PC-3 (cell line): ENCODE measurements at regions not wholly inside any gene's neighbourhood (a gene's known extent, or its start where the extent isn't known, plus 50 kb on each side); places are given as distances from the start of the nearest gene placed in this dataset.

Source experiments
- ATAC-seq: fragments of 200-7000 bp; cut with Tn5 transposase; 2 replicates; pipeline ENCODE4 v1.9.1; 2020; ENCODE audit warnings: mild to moderate bottlenecking, moderate library complexity
- BruUV-seq: library from RNA; stranded (reverse); fragments of 400-500 nt; replicated peaks from 2 replicates; lab custom pipeline; 2021; lab: Mats Ljungman, UMichigan
- CTCF ChIA-PET: fragments of 300-600 bp; sonication (Branson Sonifier 250); formaldehyde crosslinking; loops from one replicate; lab custom pipeline; 2022; ENCODE audit warnings: antibody characterized with exemption; lab: Charles Lee
- POLR2A ChIA-PET: fragments of 300-600 bp; sonication (Branson Sonifier 250); formaldehyde crosslinking; loops from one replicate; lab custom pipeline; 2022; ENCODE audit warnings: antibody characterized with exemption; ENCODE audit not compliant: unreplicated experiment; lab: Charles Lee
- DNase-seq: peaks from one replicate; pipeline ENCODE4 v3.0.0-alpha.2; 2015
- H2AFZ ChIP-seq: fragments of 300-600 bp; sonication (generic); 2 replicates; pipeline ENCODE4 v1.6.0; 2016; ENCODE audit warnings: antibody characterized with exemption, low read length
- H3F3A ChIP-seq: fragments of 300-600 bp; sonication (generic); one replicate; pipeline ENCODE4 v1.6.0; 2017; ENCODE audit warnings: antibody characterized with exemption, low read length, control low read depth, mild to moderate bottlenecking; ENCODE audit not compliant: unreplicated experiment
- H3K27ac ChIP-seq: fragments of 300-600 bp; sonication (generic); 2 replicates; pipeline ENCODE4 v1.5.1; 2016; ENCODE audit warnings: mild to moderate bottlenecking, low read length
- H3K27me3 ChIP-seq: fragments of 300-600 bp; sonication (generic); 2 replicates; pipeline ENCODE4 v1.6.1; 2016; ENCODE audit warnings: low read length, mixed read lengths
- H3K36me3 ChIP-seq: fragments of 300-600 bp; sonication (generic); 2 replicates; pipeline ENCODE4 v1.6.1; 2016; ENCODE audit warnings: low read depth, mixed run types, low read length, mixed read lengths
- H3K4me1 ChIP-seq: fragments of 300-600 bp; sonication (generic); 2 replicates; pipeline ENCODE4 v1.5.1; 2016; ENCODE audit warnings: low read length; ENCODE audit not compliant: insufficient read depth
- H3K4me2 ChIP-seq: fragments of 300-600 bp; sonication (generic); 2 replicates; pipeline ENCODE4 v1.6.0; 2016; ENCODE audit warnings: low read length
- H3K4me3 ChIP-seq: fragments of 300-600 bp; sonication (generic); 2 replicates; pipeline ENCODE4 v1.5.1; 2016; ENCODE audit warnings: mild to moderate bottlenecking, low read length, mixed read lengths
- H3K79me2 ChIP-seq: fragments of 300-600 bp; sonication (generic); 2 replicates; pipeline ENCODE4 v1.6.1; 2017; ENCODE audit warnings: low read length, mixed read lengths
- H3K9ac ChIP-seq: fragments of 300-600 bp; sonication (generic); 2 replicates; pipeline ENCODE4 v1.6.0; 2016; ENCODE audit warnings: mild to moderate bottlenecking, low read length
- H3K9me2 ChIP-seq: fragments of 300-600 bp; sonication (generic); replicated peaks from 2 replicates; pipeline ENCODE4 v1.6.1; 2016; ENCODE audit warnings: mixed run types, low read length, mixed read lengths
- H3K9me3 ChIP-seq: fragments of 300-600 bp; sonication (generic); 2 replicates; pipeline ENCODE4 v1.6.1; 2016; ENCODE audit warnings: low read length, mixed read lengths
- H4K20me1 ChIP-seq: fragments of 300-600 bp; sonication (generic); 2 replicates; pipeline ENCODE4 v1.6.1; 2016; ENCODE audit warnings: low read length, mixed read lengths
- CTCF ChIP-seq: fragments of 300-600 bp; sonication (generic); conservative IDR thresholded peaks from 2 replicates; pipeline ENCODE4 v1.5.1; 2017; ENCODE audit warnings: antibody characterized with exemption, low read depth, mild to moderate bottlenecking, low read length
- EZH2 ChIP-seq: fragments of 300-600 bp; sonication (generic); IDR thresholded peaks from one replicate; pipeline ENCODE4 v1.6.1; 2017; ENCODE audit warnings: antibody characterized with exemption, mild to moderate bottlenecking, low read length; ENCODE audit not compliant: unreplicated experiment
- EZH2phosphoT487 ChIP-seq: fragments of 300-600 bp; sonication (generic); IDR thresholded peaks from 2 replicates; pipeline ENCODE4 v1.6.1; 2018; ENCODE audit warnings: mild to moderate bottlenecking, antibody characterized with exemption, low read length, borderline replicate concordance
- intact Hi-C: fragments of 100-400 bp; cut with micrococcal nuclease; formaldehyde crosslinking; loops from 2 replicates; pipeline ENCODE4 v1.9.0; 2023

GRCh38 chr4:181951265-181951664 lies 291.9 kb upstream of the TENM3 start:
- no peak overlapping the region for H3K4me3 ChIP-seq
- POLR2A ChIA-PET, result no interaction called here
- H3K36me3 ChIP-seq, result no peaks in the 10 kb centered on the region
- no peak overlapping the region for H3K27ac ChIP-seq
- no peaks in the 10 kb centered on the region for H3K4me1 ChIP-seq
- CTCF ChIA-PET, result no interaction called here
- intact Hi-C loops, result no loop called here
- no peak overlapping the region for H2AFZ ChIP-seq
- ATAC-seq, result no peak
- H3K79me2 ChIP-seq, result no peaks in the 10 kb centered on the region
- no peak overlapping the region for H3K4me2 ChIP-seq
- H3K9me2 ChIP-seq, result no peaks in the 10 kb centered on the region
- no TSS peak for BruUV-seq
- no peaks in the 10 kb centered on the region for H4K20me1 ChIP-seq
- H3K9me3 ChIP-seq, result no peaks in the 10 kb centered on the region
- H3F3A ChIP-seq, result no peaks in the 10 kb centered on the region
- no peak for DNase-seq
- no peaks in the 10 kb centered on the region for H3K27me3 ChIP-seq
- TF ChIP-seq EZH2 (no peak), CTCF (no peak), EZH2phosphoT487 (no peak)
- no peak overlapping the region for H3K9ac ChIP-seq

GRCh38 chr4:181952478-181952877 lies 290.7 kb upstream of the TENM3 start:
- H3K4me2 ChIP-seq, result no peak overlapping the region
- ChIA-PET POLR2A (no interaction called here), CTCF (no interaction called here)
- intact Hi-C loops, result no loop called here
- no peaks in the 10 kb centered on the region for H3K9me2 ChIP-seq
- DNase-seq (peak; percentile 31), ATAC-seq (no peak)
- no peak overlapping the region for H3K27ac ChIP-seq
- H3K4me1 ChIP-seq, result no peaks in the 10 kb centered on the region
- BruUV-seq, result no TSS peak
- no peaks in the 10 kb centered on the region for H3K79me2 ChIP-seq
- H3K9ac ChIP-seq, result no peak overlapping the region
- no peaks in the 10 kb centered on the region for H3K27me3 ChIP-seq
- no peaks in the 10 kb centered on the region for H3K9me3 ChIP-seq
- no peaks in the 10 kb centered on the region for H4K20me1 ChIP-seq
- no peak overlapping the region for H3K4me3 ChIP-seq
- no peak for TF ChIP-seq EZH2
- no peak for TF ChIP-seq CTCF
- TF ChIP-seq EZH2phosphoT487, result no peak
- no peaks in the 10 kb centered on the region for H3K36me3 ChIP-seq
- no peaks in the 10 kb centered on the region for H3F3A ChIP-seq
- no peak overlapping the region for H2AFZ ChIP-seq

GRCh38 chr4:181956512-181956911 lies 286.7 kb upstream of the TENM3 start:
- Histone ChIP-seq H3K4me3 (no peak overlapping the region), H3K9me2 (no peaks in the 10 kb centered on the region), H3K4me2 (no peak overlapping the region), H3K79me2 (no peaks in the 10 kb centered on the region), H3K36me3 (no peaks in the 10 kb centered on the region), H3K4me1 (no peaks in the 10 kb centered on the region), H3K27me3 (no peaks in the 10 kb centered on the region), H3K9ac (no peak overlapping the region), H3F3A (no peaks in the 10 kb centered on the region), H4K20me1 (no peaks in the 10 kb centered on the region), H3K9me3 (no peaks in the 10 kb centered on the region), H3K27ac (no peak overlapping the region), H2AFZ (no peak overlapping the region)
- POLR2A ChIA-PET, result no interaction called here
- intact Hi-C loops, result no loop called here
- ATAC-seq (no peak), DNase-seq (no peak)
- no peak for TF ChIP-seq CTCF
- TF ChIP-seq EZH2phosphoT487, result no peak
- TF ChIP-seq EZH2, result no peak
- BruUV-seq, result no TSS peak
- CTCF ChIA-PET, result no interaction called here
